Fibroblast of lung (primary cell): ENCODE measurements at regions not wholly inside any gene's neighbourhood (a gene's known extent, or its start where the extent isn't known, plus 50 kb on each side); places are given as distances from the start of the nearest gene placed in this dataset.
"Not testable (repeated sequence)": the region's sequence is repeated elsewhere in the genome, so short reads cannot be mapped to it uniquely, and the experiment has no call there.

ENCODE experiments used
- DNase-seq, 2 donors: peaks; one replicate each; pipeline versions ENCODE4 v3.0.0 to v3.0.0-alpha.2; 2010; ENCODE audit warnings: low read depth in 2 of 2
- H2AFZ ChIP-seq: 2 replicates; pipeline ENCODE4 v1.5.1; 2012; ENCODE audit warnings: low read length, control low read depth, inconsistent platforms
- H3K27ac ChIP-seq: 2 replicates; pipeline ENCODE4 v1.5.1; 2011; ENCODE audit warnings: low read length, control low read depth; ENCODE audit not compliant: insufficient read depth
- H3K27me3 ChIP-seq: 2 replicates; pipeline ENCODE4 v1.5.1; 2011; ENCODE audit warnings: mild to moderate bottlenecking, low read length; ENCODE audit not compliant: control insufficient read depth, insufficient read depth
- H3K36me3 ChIP-seq: 2 replicates; pipeline ENCODE4 v1.5.1; 2011; ENCODE audit warnings: low read length; ENCODE audit not compliant: control insufficient read depth, insufficient read depth
- H3K4me1 ChIP-seq: 2 replicates; pipeline ENCODE4 v1.5.1; 2011; ENCODE audit warnings: low read length; ENCODE audit not compliant: control insufficient read depth, insufficient read depth; ENCODE audit errors: extremely low read depth
- H3K4me2 ChIP-seq: 2 replicates; pipeline ENCODE4 v1.5.1; 2011; ENCODE audit warnings: low read length, control low read depth; ENCODE audit not compliant: insufficient read depth; ENCODE audit errors: extremely low read depth
- H3K4me3 ChIP-seq, 4 experiments: fragments of 200-600 bp in 1 of 4; sonication (generic) in 1 of 4; replicated peaks in 1 of 4; 2 replicates each; pipeline ENCODE4 v1.5.1; 2011 to 2016; ENCODE audit warnings: low read length in 4 of 4, low read depth in 3 of 4, mild to moderate bottlenecking in 3 of 4, control low read depth in 2 of 4, inconsistent platforms in 1 of 4, mixed read lengths in 1 of 4; ENCODE audit not compliant: insufficient read depth in 1 of 4; ENCODE audit errors: control extremely low read depth in 1 of 4
- H3K79me2 ChIP-seq: 2 replicates; pipeline ENCODE4 v1.5.1; 2012; ENCODE audit warnings: mild to moderate bottlenecking, low read length, inconsistent platforms; ENCODE audit not compliant: control insufficient read depth, insufficient read depth
- H3K9ac ChIP-seq: 2 replicates; pipeline ENCODE4 v1.5.1; 2011; ENCODE audit warnings: mild to moderate bottlenecking, low read length, control low read depth; ENCODE audit not compliant: insufficient read depth
- H3K9me3 ChIP-seq: 2 replicates; pipeline ENCODE4 v1.5.1; 2012; ENCODE audit warnings: low read depth, low read length; ENCODE audit not compliant: control insufficient read depth, insufficient read depth
- H4K20me1 ChIP-seq: 2 replicates; pipeline ENCODE4 v1.5.1; 2011; ENCODE audit warnings: low read length; ENCODE audit not compliant: control insufficient read depth, insufficient read depth; ENCODE audit errors: extremely low read depth
- EZH2 ChIP-seq: IDR thresholded peaks from 2 replicates; pipeline ENCODE4 v1.5.1; 2012; ENCODE audit warnings: low read length, control low read depth, mild to moderate bottlenecking; ENCODE audit errors: missing control alignments
- TF ChIP-seq, protein P1 (sequence below), 2 donors: IDR thresholded peaks in 1 of 2; conservative IDR thresholded peaks in 1 of 2; 1 replicate in 1 of 2; 2 replicates in 1 of 2; pipeline ENCODE4 v1.5.1; 2011 to 2012; ENCODE audit warnings: low read length in 2 of 2, control low read depth in 1 of 2, inconsistent platforms in 1 of 2, low read depth in 1 of 2, mild to moderate bottlenecking in 1 of 2

- Histone ChIP-seq H2AFZ (no peak overlapping the region), H3K27me3 (no peaks in the 10 kb centered on the region), H3K4me3 (no peak overlapping the region), H3K9ac (no peak overlapping the region), H3K27ac (no peak overlapping the region), H4K20me1 (no peaks in the 10 kb centered on the region), H3K36me3 (no peaks in the 10 kb centered on the region), H3K4me2 (no peak overlapping the region), H3K9me3 (no peaks in the 10 kb centered on the region), H3K4me1 (no peaks in the 10 kb centered on the region), H3K79me2 (no peaks in the 10 kb centered on the region)
- DNase-seq, result no peak
- TF ChIP-seq, protein P1, sequence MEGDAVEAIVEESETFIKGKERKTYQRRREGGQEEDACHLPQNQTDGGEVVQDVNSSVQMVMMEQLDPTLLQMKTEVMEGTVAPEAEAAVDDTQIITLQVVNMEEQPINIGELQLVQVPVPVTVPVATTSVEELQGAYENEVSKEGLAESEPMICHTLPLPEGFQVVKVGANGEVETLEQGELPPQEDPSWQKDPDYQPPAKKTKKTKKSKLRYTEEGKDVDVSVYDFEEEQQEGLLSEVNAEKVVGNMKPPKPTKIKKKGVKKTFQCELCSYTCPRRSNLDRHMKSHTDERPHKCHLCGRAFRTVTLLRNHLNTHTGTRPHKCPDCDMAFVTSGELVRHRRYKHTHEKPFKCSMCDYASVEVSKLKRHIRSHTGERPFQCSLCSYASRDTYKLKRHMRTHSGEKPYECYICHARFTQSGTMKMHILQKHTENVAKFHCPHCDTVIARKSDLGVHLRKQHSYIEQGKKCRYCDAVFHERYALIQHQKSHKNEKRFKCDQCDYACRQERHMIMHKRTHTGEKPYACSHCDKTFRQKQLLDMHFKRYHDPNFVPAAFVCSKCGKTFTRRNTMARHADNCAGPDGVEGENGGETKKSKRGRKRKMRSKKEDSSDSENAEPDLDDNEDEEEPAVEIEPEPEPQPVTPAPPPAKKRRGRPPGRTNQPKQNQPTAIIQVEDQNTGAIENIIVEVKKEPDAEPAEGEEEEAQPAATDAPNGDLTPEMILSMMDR (conservative IDR thresholded peaks at IDR 0.05 in 1 of 2, IDR thresholded peaks at IDR 0.05 in 1 of 2; ENCODE audit: low read depth in 1 of 2, low read length in 2 of 2), result no peak
- TF ChIP-seq EZH2, result no peak
Observed at GRCh38 chr1:72997624-72998023, 715.3 kb upstream of the NEGR1 start.

DNA sequence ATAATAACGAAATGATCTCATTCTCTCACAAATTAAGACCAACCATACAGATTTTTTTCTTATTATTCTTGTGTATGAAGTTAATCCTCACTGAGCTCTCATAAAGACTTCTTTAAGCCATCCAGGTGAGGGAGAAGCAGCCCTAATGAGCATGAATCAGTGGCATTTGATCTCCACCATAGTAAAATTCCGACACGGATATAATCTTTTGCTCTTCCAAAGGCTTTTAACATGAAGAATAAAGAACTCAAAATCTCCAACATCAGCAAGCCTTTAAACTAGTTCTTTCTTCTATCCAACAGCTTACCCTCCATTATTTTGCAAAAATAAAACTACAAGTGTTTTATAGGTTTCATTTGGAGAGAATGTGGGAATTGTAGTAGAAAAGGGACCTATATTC lies 714.7 kb upstream of the NEGR1 start:
- Histone ChIP-seq H3K9me3 (no peaks in the 10 kb centered on the region), H3K4me3 (no peak overlapping the region), H3K27me3 (no peaks in the 10 kb centered on the region), H3K79me2 (no peaks in the 10 kb centered on the region), H3K4me1 (no peaks in the 10 kb centered on the region), H3K36me3 (no peaks in the 10 kb centered on the region), H3K27ac (no peak overlapping the region), H3K4me2 (no peak overlapping the region), H4K20me1 (no peaks in the 10 kb centered on the region), H2AFZ (no peak overlapping the region), H3K9ac (no peak overlapping the region)
- DNase-seq, result no peak
- TF ChIP-seq, protein P1 (conservative IDR thresholded peaks at IDR 0.05 in 1 of 2, IDR thresholded peaks at IDR 0.05 in 1 of 2; ENCODE audit: low read depth in 1 of 2, low read length in 2 of 2), result no peak
- no peak for TF ChIP-seq EZH2

DNA sequence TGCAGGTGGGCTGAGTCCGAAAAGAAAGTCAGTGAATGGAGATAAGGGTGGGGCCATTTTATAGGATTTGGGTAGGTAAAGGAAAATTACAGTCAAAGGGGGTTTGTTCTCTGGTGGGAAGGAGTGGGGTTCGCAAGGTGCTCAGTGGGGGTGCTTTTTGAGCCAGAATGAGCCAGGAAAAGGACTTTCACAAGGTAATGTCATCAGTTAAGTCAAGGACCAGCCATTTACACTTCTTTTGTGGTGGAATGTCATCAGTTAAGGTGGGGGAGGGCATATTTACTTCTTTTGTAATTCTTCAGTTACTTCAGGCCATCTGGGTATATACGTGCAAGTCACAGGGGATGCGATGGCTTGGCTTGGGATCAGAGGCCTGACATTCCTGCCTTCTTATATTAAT lies 705.5 kb upstream of the NEGR1 start:
- not testable (repeated sequence) for H3K36me3 ChIP-seq, H2AFZ ChIP-seq, H3K27me3 ChIP-seq, H3K27ac ChIP-seq, H3K79me2 ChIP-seq, H3K4me3 ChIP-seq, H4K20me1 ChIP-seq, H3K4me1 ChIP-seq, H3K9ac ChIP-seq, H3K9me3 ChIP-seq, H3K4me2 ChIP-seq, DNase-seq
